SHP77 treated with DMSO at 0.1 percent for 48 hours (cell line): ENCODE measurements at regions not wholly inside any gene's neighbourhood (a gene's known extent, or its start where the extent isn't known, plus 50 kb on each side); places are given as distances from the start of the nearest gene placed in this dataset.
"Not testable (repeated sequence)": the region's sequence is repeated elsewhere in the genome, so short reads cannot be mapped to it uniquely, and the experiment has no call there.

Experiments used
- DNase-seq: peaks from one replicate; lab custom pipeline; 2025; lab: John Stamatoyannopoulos, UW

DNA sequence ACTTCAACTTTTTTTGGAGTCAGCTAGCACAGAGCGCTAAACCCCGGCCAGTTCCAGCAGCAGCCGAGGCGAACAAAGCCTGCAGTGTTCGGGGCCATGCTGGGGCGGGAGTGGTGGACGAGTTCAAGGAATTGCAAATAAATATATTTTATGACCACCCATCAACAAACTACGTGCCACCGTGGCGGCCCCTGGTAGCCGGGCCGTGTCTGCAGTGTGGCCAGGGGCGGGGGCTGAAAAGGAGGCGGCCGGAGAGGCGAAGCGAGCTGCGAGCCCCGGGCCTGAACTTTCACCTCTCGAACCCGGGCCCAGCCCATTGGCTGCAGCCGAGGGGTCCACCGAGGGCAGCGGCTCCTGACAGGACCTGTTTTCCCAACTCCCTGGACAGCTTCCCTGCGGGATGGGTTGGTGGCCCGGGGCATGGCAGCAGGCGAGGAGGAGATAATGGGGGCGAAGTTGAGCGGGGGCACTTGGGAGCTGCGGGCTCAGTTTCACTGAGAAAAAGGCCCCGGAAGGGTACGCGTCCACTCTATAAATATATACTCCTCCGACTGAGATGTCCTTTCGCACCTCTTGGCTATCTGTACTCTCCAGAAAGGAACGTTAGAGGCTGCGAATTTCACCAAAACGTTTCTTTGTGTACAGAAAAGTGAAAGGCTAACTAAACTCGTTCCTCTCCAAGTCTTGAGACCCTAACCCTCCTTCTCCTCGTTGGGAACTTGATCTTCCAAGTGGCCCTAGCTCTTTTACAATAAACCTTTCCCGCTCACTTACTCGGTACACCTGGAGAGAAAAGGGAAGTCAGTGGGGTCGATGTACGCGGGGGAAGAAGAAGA is 164.6 kb upstream of the PPP1R3A start:
- DNase-seq, result no peak

GRCh38 chr7:114082642-114083165 is 163.9 kb upstream of the PPP1R3A start:
- DNase-seq, result no peak

DNA sequence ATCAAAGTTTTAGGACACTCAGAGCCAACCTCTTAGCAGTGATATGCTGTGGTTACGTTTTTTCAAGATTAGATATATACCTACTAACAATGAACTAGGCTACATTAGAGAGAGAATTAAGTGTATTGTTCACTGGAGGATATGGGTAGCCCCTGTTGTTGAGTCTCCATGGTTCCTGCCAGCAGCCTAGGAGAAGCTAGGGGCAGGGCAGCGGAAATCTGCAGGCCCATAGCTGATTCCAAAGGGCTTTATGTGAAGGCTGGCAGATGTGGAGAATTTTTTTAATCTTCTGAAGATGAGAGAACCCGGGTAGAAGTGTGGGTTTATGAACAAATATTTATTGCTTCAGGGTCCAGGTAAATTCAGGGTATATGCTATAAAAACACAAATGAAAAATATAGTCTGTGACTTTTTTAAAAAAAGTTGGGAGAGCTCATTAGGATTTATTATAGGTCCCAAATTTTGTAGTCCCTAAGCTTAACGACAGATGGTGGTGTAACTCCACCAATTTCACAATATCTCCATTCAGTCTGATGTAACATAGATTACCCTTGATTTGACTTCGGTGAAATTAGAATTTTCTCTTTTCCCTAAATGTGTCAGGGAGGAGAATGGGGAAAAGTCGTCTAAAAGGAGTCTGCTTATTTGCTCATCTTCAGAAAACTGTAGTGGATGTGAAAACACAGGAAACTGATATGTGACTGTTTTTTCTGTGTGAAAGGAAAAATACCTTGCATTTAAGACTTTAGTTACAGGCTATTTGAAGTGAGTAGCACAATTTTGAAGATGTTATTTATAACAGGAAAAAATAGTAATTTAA is 163.0 kb upstream of the PPP1R3A start:
- peak; percentile 4 for DNase-seq

DNA sequence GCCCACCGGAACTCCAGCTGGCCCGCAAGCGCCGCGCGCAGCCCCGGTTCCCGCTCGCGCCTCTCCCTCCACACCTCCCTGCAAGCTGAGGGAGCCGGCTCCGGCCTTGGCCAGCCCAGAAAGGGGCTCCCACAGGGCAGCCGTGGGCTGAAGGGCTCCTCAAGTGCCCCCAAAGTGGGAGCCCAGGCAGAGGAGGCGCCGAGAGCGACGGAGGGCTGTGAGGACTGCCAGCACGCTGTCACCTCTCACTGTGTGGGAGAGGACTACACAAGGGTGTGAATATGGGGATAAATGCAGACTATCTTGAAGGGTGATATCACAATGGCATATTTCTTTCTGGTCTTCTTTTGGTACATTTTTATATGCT is 158.3 kb upstream of the PPP1R3A start:
- DNase-seq, result not testable (repeated sequence)

- DNase-seq, result not testable (repeated sequence)
Observed at GRCh38 chr7:114076392-114077157, 157.8 kb upstream of the PPP1R3A start.

DNA sequence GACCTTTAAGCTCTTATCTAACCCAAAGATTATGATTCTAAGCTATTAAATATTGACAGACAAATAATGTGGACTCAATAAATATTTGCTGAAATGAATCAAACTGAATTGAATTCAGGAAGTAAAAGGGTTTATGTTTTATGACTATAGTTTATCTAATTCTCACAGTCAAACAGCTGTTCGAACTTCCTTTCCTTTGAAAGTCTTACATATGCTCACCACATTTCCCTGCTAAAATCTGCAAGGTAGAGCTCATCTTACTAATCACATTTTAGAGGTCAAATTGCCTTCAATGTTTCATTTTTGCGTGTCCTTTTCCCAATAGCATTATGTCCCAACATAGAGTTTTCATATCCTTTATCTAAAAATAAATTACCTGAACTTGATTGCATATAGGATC is 154.9 kb upstream of the PPP1R3A start:
- DNase-seq, result no peak

- DNase-seq, result no peak
Observed at GRCh38 chr7:114070246-114070645, 151.4 kb upstream of the PPP1R3A start.

DNA sequence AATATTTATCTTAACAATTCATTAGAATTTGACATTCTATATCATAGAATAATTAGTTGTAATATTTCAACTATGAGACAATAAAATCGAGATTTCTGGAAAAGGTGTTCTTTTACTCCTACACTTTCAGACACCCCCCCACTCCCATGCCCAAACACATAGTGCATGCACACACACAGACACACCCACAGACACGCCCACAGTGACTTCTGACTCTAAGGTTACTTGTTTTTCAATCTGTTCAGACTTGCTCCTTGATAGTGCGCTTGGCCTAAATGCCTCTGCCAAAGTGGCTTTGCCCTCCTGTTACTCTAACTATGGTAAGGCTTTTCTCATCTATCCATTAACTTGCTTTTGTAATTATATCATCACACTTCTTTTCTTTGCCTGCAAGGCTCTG is 144.0 kb upstream of the PPP1R3A start:
- no peak for DNase-seq

- DNase-seq, result no peak
Observed at GRCh38 chr7:114051871-114052331, 133.1 kb upstream of the PPP1R3A start.

- DNase-seq, result no peak
Observed at GRCh38 chr7:114050571-114050970, 131.8 kb upstream of the PPP1R3A start.

- peak; percentile 20 for DNase-seq
Observed at GRCh38 chr7:114048386-114049235, 129.8 kb upstream of the PPP1R3A start.

GRCh38 chr7:114047889-114048288 is 129.1 kb upstream of the PPP1R3A start:
- no peak for DNase-seq

DNA sequence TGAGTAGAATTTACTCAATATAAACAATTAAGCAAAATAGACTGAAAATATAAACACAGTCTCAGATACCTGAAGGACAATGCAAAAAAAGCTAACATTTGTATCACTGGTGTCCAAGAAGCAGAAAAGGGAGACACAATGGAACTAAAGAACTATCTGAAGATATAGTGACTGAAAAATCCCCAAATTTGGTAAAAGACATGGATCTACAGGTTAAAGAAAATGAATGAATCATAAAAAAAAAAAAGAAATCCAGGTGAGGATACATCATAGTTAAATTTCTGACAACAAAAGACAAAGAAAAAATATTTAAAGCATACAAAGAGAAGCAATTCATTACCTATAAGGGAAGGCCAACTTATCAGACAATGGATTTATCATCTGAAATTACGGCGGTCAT is 114.7 kb upstream of the PPP1R3A start:
- no peak for DNase-seq

- DNase-seq, result peak; percentile 59
Observed at GRCh38 chr7:114026486-114027089, 107.8 kb upstream of the PPP1R3A start.

DNA sequence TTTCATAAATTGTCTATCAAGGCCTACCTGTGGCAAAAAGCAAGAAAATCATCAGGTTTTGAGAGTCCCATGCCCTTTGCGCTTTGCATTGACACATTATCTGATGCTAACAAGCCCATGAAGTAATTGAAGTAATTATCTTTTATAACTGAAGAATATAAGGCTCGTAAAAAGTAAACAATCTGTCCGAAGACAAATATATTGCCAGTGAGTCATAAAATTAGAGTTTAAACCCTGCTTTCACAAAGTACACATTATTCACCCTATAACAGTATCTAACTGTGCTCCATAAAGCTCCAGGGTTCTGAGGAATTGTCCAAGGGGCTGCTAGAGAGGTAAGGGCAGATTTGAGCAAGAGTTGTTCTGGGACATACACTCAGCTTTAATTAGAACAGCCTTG is 102.3 kb upstream of the PPP1R3A start:
- no peak for DNase-seq

DNA sequence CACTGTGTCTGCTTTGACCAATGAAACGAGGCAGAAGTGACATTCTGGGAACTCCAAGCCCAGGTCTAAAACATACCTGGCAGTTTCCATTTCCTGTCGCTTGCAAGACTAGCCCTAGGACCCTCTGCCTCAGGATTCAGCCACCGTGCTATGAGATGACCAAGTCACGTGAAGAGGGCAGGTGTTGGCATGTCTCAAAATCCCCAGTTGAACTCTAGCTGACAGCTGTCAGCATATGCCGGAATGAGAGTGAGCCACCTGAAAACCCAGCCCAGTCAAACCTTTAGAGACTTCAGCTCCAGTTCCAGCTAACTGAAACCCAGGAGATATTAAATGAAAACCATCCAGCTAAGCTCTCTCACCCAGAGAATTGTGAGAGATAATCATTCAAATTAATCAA is 89.9 kb upstream of the PPP1R3A start:
- peak; percentile 17 for DNase-seq

GRCh38 chr7:114007386-114007785 is 88.6 kb upstream of the PPP1R3A start:
- no peak for DNase-seq

DNA sequence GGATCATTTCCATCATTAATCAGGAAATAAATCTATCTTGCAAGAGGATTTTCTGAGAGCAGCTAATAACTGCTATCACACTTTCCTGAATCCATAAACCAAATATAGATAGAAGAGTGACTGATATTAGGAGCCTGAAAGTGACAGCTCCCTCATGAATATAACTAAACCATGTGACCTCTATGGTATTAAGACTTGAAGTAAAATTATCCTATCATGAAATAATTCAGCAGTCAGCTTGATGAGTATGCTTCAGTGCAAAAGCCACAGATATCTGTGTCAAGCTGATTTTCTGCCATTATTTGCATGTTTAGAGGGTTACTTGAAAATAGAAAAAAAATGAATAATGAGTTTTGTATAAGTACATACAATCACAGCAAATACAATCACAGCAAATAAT is 80.1 kb upstream of the PPP1R3A start:
- DNase-seq, result no peak

- no peak for DNase-seq
Observed at GRCh38 chr7:113996405-113996804, 77.6 kb upstream of the PPP1R3A start.

GRCh38 chr7:113986216-113986615 is 67.4 kb upstream of the PPP1R3A start:
- DNase-seq, result no peak

GRCh38 chr7:113976508-113976907 is 57.7 kb upstream of the PPP1R3A start:
- no peak for DNase-seq
